ENCODE measurements at regions not wholly inside any gene's neighbourhood (a gene's known extent, or its start where the extent isn't known, plus 50 kb on each side); places are given as distances from the start of the nearest gene placed in this dataset.

- WGBS (ENCODE audit: missing lambda C conversion rate): 89% methylated on average over 1 of the region's 1 CpG
- H3K4me3 ChIP-seq: no peak overlapping the region
- FAIRE-seq (no peak), ATAC-seq (no peak), DNase-seq (ENCODE audit: low read depth in 1 of 2, low spot score in 1 of 2) (no peak)
- POLR2A ChIA-PET: no interaction called here
- H3K4me2 ChIP-seq: no peak overlapping the region
- no peaks in the 10 kb centered on the region for H3K9me3 ChIP-seq
- peaks cover 5% of the 10 kb centered on the region; the same call in 1 of the 3 replicates for H3K4me1 ChIP-seq
- TF ChIP-seq FOSL2 (IDR thresholded peaks at IDR 0.05) (no peak), FOSL2 (CRISPR knock-in tag; IDR thresholded peaks at IDR 0.05) (no peak)
- CTCF ChIA-PET: interaction anchor here (0.9 kb wide), 1 partner anchor 15 kb away, joined by 3 read pairs; no protein-coding TSS in a partner anchor
- no peak overlapping the region for H3K27ac ChIP-seq
These were observed 51.7 kb upstream of the ITPRID2 start for GRCh38 chr2:181839811-181840210.

GRCh38 chr2:181841079-181841478, 50.5 kb upstream of the ITPRID2 start:
- POLR2A ChIA-PET: no interaction called here
- DNase-seq (ENCODE audit: low read depth in 1 of 2, low spot score in 1 of 2): no peak
- no peak for ATAC-seq
- Histone ChIP-seq H3K4me1 (peaks cover 5% of the 10 kb centered on the region; the same call in 1 of the 3 replicates), H3K9me3 (no peaks in the 10 kb centered on the region), H3K4me3 (no peak overlapping the region), H3K27ac (no peak overlapping the region), H3K4me2 (no peak overlapping the region)
- CTCF ChIA-PET: no interaction called here
- no peak for FAIRE-seq
- 80% methylated on average over 2 of the region's 2 CpGs for WGBS (ENCODE audit: missing lambda C conversion rate)
- TF ChIP-seq FOSL2 (IDR thresholded peaks at IDR 0.05) (no peak), FOSL2 (CRISPR knock-in tag; IDR thresholded peaks at IDR 0.05) (no peak), ZSCAN20 (CRISPR knock-in tag; IDR thresholded peaks at IDR 0.05) (no peak), KDM5A (IDR thresholded peaks at IDR 0.05) (no peak), HOXB13 (CRISPR knock-in tag; IDR thresholded peaks at IDR 0.05; ENCODE audit: low read depth) (no peak), POLR2A (IDR thresholded peaks at IDR 0.05; ENCODE audit: low read length) (no peak), CHD4 (IDR thresholded peaks at IDR 0.05; ENCODE audit: borderline replicate concordance) (no peak), EHMT2 (IDR thresholded peaks at IDR 0.05; ENCODE audit: low read depth) (no peak), USF2 (IDR thresholded peaks at IDR 0.05) (no peak), TP53 (CRISPR knock-in tag; IDR thresholded peaks at IDR 0.05) (no peak), KDM1A (IDR thresholded peaks at IDR 0.05; ENCODE audit: low read depth) (no peak), E2F6 (IDR thresholded peaks at IDR 0.05; ENCODE audit: borderline replicate concordance, low read depth) (no peak), HDAC2 (IDR thresholded peaks at IDR 0.05) (no peak), MAFK (IDR thresholded peaks at IDR 0.05; ENCODE audit: partially characterized antibody) (no peak), POLR2AphosphoS2 (conservative IDR thresholded peaks at IDR 0.05; ENCODE audit: low read length) (no peak)

Small RNAs in the stretch of these regions (small RNA-seq; reads per million reads assigned to genes)
- 0 reads per million in 6 experiments for gene RNU6ATAC19P
